ENCODE measurements at regions not wholly inside any gene's neighbourhood (a gene's known extent, or its start where the extent isn't known, plus 50 kb on each side); places are given as distances from the start of the nearest gene placed in this dataset.

DNA sequence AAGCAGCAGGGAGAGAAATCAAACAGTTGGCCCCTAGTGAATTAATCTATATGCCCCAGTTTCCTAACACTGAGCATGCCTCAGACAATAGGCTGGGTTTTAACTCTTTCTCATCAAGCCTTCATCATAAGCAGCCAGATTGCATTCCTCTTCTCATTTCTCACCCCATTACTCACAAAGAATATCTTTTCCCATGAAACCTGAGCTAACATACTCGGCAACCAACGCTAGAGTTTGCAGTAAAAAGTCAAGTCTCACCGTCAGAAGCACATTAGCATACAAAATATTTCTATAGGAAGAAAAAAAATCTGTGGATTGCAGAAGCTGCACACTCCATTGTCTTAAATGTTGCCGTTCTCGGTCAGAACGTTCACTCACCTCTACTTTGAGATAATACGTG lies 429.9 kb upstream of the ARID1B start:
- no peak for DNase-seq

DNA sequence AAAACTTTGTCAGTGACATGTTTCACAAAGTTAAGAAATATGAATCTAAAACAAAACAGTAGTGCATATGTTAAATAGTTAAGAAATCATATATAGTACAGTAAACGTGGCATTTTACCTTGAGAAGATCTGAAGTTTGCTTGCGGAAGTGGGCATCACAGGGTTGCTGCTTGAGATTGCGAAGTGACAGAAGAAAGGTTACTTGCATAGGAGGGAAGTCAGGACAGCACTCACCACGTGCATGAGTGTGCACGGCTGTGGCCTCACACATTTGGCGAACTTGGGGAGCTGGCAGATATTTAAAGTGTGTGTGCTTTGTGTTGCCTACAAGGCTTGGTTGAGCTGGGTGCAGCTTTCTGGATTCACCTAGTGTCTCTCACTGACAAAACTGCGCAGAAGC lies 431.5 kb upstream of the ARID1B start:
- DNase-seq, result no peak

DNA sequence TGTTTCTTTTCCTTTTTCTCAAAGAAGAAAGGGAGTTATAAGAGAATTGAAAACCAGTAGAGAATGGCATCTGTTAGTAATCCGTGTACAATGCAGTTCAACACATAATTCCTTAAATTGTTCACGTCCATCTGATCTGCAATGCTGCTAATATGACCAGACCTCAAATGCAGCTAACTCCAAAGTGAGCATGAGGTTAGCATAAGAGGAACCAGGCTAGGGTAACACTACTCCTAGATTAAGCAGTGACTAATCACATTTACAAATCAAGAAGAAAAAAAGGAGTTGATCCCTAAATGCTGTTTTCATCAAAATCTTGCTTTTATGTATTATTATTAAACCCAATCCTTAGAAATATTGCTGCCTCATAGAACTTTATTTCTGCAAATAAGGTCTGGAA lies 432.7 kb upstream of the ARID1B start:
- DNase-seq, result no peak

GRCh38 chr6:156337801-156338200 lies 439.4 kb upstream of the ARID1B start:
- DNase-seq, result no peak

GRCh38 chr6:156336733-156337132 lies 440.4 kb upstream of the ARID1B start:
- no peak for DNase-seq

DNA sequence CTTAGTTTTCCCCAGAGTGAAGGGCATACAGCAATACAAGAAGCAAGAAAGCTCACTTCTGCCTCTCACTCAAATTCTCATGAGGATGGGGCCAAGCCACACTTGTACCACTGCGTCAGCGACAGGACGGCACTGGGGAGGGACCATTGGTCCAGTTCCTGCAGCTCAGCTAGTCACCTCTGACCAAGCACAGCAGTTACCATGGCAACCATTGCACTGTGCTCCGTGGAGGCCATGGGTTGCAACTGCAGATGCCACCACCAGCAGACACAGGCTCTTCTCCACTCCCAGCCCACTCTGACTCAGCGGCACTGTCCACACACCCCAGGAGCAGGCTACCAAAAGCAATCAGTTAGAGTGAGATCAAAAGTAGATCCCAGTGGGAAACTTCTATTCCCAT lies 441.1 kb upstream of the ARID1B start:
- no peak for DNase-seq

- no peak for DNase-seq
Observed at GRCh38 chr6:156334966-156335365, 442.2 kb upstream of the ARID1B start.

DNA sequence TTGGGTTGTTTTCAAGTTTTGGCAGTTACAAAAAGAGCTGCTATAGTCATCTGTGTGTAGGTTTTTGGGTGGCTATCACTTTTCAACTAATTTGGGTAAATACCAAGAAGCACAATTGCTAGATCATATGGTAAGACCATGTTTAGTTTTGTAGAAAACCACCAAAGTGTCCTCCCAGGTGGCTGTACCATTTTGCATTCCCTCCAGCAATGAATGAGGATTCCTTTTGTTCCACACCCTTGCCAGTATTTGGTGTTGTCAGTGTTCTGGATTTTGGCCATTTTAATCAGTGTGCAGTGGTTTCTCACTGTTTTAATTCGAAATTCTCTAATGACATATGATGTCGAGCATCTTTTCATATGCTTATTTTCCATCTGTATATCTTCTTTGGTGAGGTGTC lies 457.5 kb upstream of the ARID1B start:
- no peak for DNase-seq

DNA sequence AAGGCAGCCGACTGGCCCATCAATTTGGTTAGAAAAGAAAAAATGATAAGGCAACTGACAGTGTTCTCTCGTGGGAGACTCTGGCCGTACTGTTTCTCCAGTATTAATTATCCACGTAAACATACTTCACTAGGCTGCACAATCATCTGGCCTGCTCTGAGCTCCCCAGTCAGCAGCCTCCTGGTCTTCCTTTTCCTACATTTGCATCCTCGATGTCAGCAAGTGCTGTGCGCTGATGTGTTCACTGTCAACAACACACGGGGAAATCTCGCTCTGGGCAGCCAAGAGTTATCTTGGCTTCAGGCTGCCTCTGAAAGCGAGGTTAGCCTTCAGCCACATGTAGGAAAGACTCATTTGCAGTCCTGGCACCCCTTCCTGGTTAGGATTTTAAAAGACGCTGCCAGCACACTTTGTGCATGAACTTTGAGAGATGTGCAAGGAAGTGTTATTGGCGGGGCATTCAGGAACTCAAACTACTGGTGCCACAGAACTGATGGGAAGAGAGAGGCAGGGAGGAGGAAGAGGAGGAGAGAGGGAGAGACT lies 460.5 kb upstream of the ARID1B start:
- no peak for DNase-seq

DNA sequence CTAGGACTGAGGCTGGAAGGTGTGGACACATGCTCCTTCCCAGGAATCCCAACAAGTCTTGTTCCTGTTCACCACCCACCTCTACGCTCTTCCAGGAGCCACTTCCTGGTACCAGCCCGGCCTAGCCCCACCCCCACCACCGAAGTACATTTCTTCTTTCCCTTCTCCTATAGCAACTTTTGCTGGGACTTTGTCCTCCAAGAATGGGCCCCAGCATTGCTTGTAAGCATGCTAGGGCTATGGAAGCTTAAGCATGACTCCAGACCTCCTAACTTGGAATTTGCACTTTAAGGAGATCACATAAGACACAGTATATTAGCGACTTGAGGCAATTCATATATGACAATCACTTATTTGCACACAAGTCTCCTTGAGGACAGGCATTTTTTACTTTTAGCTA lies 462.0 kb upstream of the ARID1B start:
- no peak for DNase-seq

DNA sequence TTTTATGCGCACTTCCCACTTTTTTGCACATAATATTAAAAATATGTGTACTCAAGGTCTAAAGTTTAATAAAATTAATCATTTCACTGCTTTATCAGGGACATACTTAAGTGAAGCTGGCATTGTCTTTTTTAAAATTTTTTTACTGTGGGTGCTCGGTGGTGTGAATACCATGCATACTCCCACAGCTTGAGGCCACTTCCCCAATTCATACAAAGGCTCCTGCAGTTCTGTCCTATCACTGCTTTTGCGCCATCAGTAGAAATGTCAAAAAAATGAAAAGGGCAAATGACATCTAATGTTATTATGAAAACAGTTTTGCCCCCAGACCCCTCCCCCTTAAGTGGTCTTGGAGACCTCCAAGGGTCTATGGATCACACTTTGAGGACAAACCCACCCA lies 464.1 kb upstream of the ARID1B start:
- no peak for DNase-seq

- no peak for DNase-seq
Observed at GRCh38 chr6:156311291-156311690, 465.9 kb upstream of the ARID1B start.

GRCh38 chr6:156310701-156311100 lies 466.5 kb upstream of the ARID1B start:
- no peak for DNase-seq

- DNase-seq, result no peak
Observed at GRCh38 chr6:156309017-156309416, 468.2 kb upstream of the ARID1B start.

GRCh38 chr6:156308604-156309003 lies 468.6 kb upstream of the ARID1B start:
- no peak for DNase-seq

GRCh38 chr6:156306531-156306930 lies 470.6 kb upstream of the ARID1B start:
- DNase-seq, result no peak

DNA sequence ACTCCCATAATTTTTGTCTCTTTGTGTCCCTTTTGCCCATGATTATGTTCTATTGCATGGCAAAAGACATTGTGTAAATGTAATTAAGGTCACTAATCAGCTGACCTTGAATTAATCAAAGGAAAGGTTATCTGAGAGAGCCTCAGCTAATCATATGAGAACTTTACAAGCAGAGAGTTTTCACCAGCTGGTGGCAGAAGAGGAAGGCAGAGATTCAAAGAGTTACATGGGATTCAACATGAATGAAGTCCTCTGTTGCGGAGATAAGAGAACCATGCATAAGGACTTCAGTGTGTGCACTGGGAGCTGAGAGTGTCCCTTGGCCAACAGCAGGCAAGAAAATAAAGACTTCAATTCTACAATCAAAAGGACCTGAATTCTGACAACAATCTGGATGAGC lies 494.1 kb upstream of the ARID1B start:
- DNase-seq, result no peak

- no peak for DNase-seq
Observed at GRCh38 chr6:156282087-156282486, 495.1 kb upstream of the ARID1B start.

- DNase-seq, result no peak
Observed at GRCh38 chr6:156281266-156281665, 495.9 kb upstream of the ARID1B start.

- no peak for DNase-seq
Observed at GRCh38 chr6:156280065-156280464, 497.1 kb upstream of the ARID1B start.

- DNase-seq, result no peak
Observed at GRCh38 chr6:156279261-156279969, 497.8 kb upstream of the ARID1B start.

- no peak for DNase-seq
Observed at GRCh38 chr6:156273065-156273711, 504.0 kb upstream of the ARID1B start.

GRCh38 chr6:156269751-156270369 lies 507.3 kb upstream of the ARID1B start:
- no peak for DNase-seq

DNA sequence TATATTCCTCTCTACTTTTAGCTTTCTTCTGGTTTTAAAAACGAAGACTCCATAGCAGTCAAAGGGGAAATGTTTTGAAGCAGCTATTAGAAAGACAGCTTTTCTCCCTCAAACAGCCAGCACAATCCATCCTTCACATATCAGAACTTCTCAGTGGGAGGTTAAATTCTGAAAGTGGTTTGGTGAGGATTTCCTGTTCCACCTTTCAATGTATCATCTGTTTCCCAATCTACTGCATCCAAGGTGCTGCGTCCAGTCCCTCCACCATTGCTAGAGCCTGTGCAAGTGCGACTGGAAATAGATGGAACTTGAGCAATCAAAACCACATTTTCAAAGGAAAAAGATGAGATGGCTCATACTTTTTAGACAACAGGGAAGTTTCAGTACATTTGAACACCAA lies 508.3 kb upstream of the ARID1B start:
- DNase-seq, result no peak

Data from SIG-M5 (cell line).